ENCODE measurements at regions not wholly inside any gene's neighbourhood (a gene's known extent, or its start where the extent isn't known, plus 50 kb on each side); places are given as distances from the start of the nearest gene placed in this dataset.

GRCh38 chr1:65722461-65722860 lies 70.2 kb upstream of the PDE4B start:
- H3K9ac ChIP-seq (ENCODE audit: low read length), result no peak overlapping the region
- DNase-seq (ENCODE audit: low read depth), result no peak
- H3K36me3 ChIP-seq (ENCODE audit: insufficient read depth, low read length), result no peaks in the 10 kb centered on the region
- Mint-ChIP-seq H3K27me3 (ENCODE audit: low read depth, unreplicated experiment) (peaks cover 4% of the 10 kb centered on the region), H3K36me3 (ENCODE audit: low read depth, unreplicated experiment) (peaks cover 2% of the 10 kb centered on the region), H3K27ac (ENCODE audit: unreplicated experiment) (no peak overlapping the region), H3K4me3 (ENCODE audit: unreplicated experiment) (no peak overlapping the region), H3K4me1 (ENCODE audit: low read depth, unreplicated experiment) (no peaks in the 10 kb centered on the region), H3K9me3 (ENCODE audit: unreplicated experiment) (peaks cover 5% of the 10 kb centered on the region)
- no peaks in the 10 kb centered on the region for H3K9me3 ChIP-seq (ENCODE audit: insufficient read depth, low read depth, low read length)
- H4K20me1 ChIP-seq (ENCODE audit: insufficient read depth, low read length), result no peaks in the 10 kb centered on the region
- H3K27me3 ChIP-seq (ENCODE audit: insufficient read depth, low read length), result no peaks in the 10 kb centered on the region
- H3K4me3 ChIP-seq (ENCODE audit: insufficient read depth, low read depth, low read length), result no peak overlapping the region
- no peak for FAIRE-seq
- H3K27ac ChIP-seq (ENCODE audit: low read depth, low read length), result no peak overlapping the region
- TF ChIP-seq EZH2 (IDR thresholded peaks at IDR 0.05; ENCODE audit: insufficient read depth, low read length), result no peak
- TF ChIP-seq, protein P1, sequence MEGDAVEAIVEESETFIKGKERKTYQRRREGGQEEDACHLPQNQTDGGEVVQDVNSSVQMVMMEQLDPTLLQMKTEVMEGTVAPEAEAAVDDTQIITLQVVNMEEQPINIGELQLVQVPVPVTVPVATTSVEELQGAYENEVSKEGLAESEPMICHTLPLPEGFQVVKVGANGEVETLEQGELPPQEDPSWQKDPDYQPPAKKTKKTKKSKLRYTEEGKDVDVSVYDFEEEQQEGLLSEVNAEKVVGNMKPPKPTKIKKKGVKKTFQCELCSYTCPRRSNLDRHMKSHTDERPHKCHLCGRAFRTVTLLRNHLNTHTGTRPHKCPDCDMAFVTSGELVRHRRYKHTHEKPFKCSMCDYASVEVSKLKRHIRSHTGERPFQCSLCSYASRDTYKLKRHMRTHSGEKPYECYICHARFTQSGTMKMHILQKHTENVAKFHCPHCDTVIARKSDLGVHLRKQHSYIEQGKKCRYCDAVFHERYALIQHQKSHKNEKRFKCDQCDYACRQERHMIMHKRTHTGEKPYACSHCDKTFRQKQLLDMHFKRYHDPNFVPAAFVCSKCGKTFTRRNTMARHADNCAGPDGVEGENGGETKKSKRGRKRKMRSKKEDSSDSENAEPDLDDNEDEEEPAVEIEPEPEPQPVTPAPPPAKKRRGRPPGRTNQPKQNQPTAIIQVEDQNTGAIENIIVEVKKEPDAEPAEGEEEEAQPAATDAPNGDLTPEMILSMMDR (IDR thresholded peaks at IDR 0.05; ENCODE audit: insufficient read depth, low read depth, low read length), result no peak
- no peaks in the 10 kb centered on the region for H3K79me2 ChIP-seq (ENCODE audit: insufficient read depth, low read length)
- no peaks in the 10 kb centered on the region for H3K4me1 ChIP-seq (ENCODE audit: insufficient read depth, low read length)
- H3K4me2 ChIP-seq (ENCODE audit: low read length), result no peak overlapping the region
- no peak overlapping the region for H2AFZ ChIP-seq (ENCODE audit: low read depth, low read length)

GRCh38 chr1:65724151-65724550 lies 68.5 kb upstream of the PDE4B start:
- Mint-ChIP-seq H3K36me3 (ENCODE audit: low read depth, unreplicated experiment) (peaks cover 2% of the 10 kb centered on the region), H3K4me1 (ENCODE audit: low read depth, unreplicated experiment) (peaks cover 6% of the 10 kb centered on the region), H3K4me3 (ENCODE audit: unreplicated experiment) (no peak overlapping the region), H3K9me3 (ENCODE audit: unreplicated experiment) (peaks cover 5% of the 10 kb centered on the region), H3K27me3 (ENCODE audit: low read depth, unreplicated experiment) (peaks cover 4% of the 10 kb centered on the region), H3K27ac (ENCODE audit: unreplicated experiment) (no peak overlapping the region)
- no peak overlapping the region for H3K9ac ChIP-seq (ENCODE audit: low read length)
- no peaks in the 10 kb centered on the region for H4K20me1 ChIP-seq (ENCODE audit: insufficient read depth, low read length)
- H3K27me3 ChIP-seq (ENCODE audit: insufficient read depth, low read length), result no peaks in the 10 kb centered on the region
- H3K4me3 ChIP-seq (ENCODE audit: insufficient read depth, low read depth, low read length), result no peak overlapping the region
- no peaks in the 10 kb centered on the region for H3K9me3 ChIP-seq (ENCODE audit: insufficient read depth, low read depth, low read length)
- H3K36me3 ChIP-seq (ENCODE audit: insufficient read depth, low read length), result no peaks in the 10 kb centered on the region
- H3K4me1 ChIP-seq (ENCODE audit: insufficient read depth, low read length), result no peaks in the 10 kb centered on the region
- no peak overlapping the region for H3K4me2 ChIP-seq (ENCODE audit: low read length)
- no peak overlapping the region for H3K27ac ChIP-seq (ENCODE audit: low read depth, low read length)
- TF ChIP-seq, protein P1 (IDR thresholded peaks at IDR 0.05; ENCODE audit: insufficient read depth, low read depth, low read length), result no peak
- no peak for TF ChIP-seq EZH2 (IDR thresholded peaks at IDR 0.05; ENCODE audit: insufficient read depth, low read length)
- no peak overlapping the region for H2AFZ ChIP-seq (ENCODE audit: low read depth, low read length)
- H3K79me2 ChIP-seq (ENCODE audit: insufficient read depth, low read length), result no peaks in the 10 kb centered on the region
- FAIRE-seq, result no peak
- DNase-seq (ENCODE audit: low read depth), result no peak

- Mint-ChIP-seq H3K27me3 (ENCODE audit: low read depth, unreplicated experiment) (peaks cover 4% of the 10 kb centered on the region), H3K4me3 (ENCODE audit: unreplicated experiment) (no peak overlapping the region), H3K4me1 (ENCODE audit: low read depth, unreplicated experiment) (peaks cover 6% of the 10 kb centered on the region), H3K27ac (ENCODE audit: unreplicated experiment) (no peak overlapping the region), H3K36me3 (ENCODE audit: low read depth, unreplicated experiment) (peaks cover 2% of the 10 kb centered on the region), H3K9me3 (ENCODE audit: unreplicated experiment) (peaks cover 5% of the 10 kb centered on the region)
- H3K36me3 ChIP-seq (ENCODE audit: insufficient read depth, low read length), result no peaks in the 10 kb centered on the region
- H3K9ac ChIP-seq (ENCODE audit: low read length), result no peak overlapping the region
- H2AFZ ChIP-seq (ENCODE audit: low read depth, low read length), result no peak overlapping the region
- no peak overlapping the region for H3K27ac ChIP-seq (ENCODE audit: low read depth, low read length)
- H3K79me2 ChIP-seq (ENCODE audit: insufficient read depth, low read length), result no peaks in the 10 kb centered on the region
- DNase-seq (ENCODE audit: low read depth) (no peak), FAIRE-seq (no peak)
- no peak overlapping the region for H3K4me2 ChIP-seq (ENCODE audit: low read length)
- H3K4me1 ChIP-seq (ENCODE audit: insufficient read depth, low read length), result no peaks in the 10 kb centered on the region
- H3K4me3 ChIP-seq (ENCODE audit: insufficient read depth, low read depth, low read length), result no peak overlapping the region
- TF ChIP-seq, protein P1 (IDR thresholded peaks at IDR 0.05; ENCODE audit: insufficient read depth, low read depth, low read length), result no peak
- no peak for TF ChIP-seq EZH2 (IDR thresholded peaks at IDR 0.05; ENCODE audit: insufficient read depth, low read length)
- H4K20me1 ChIP-seq (ENCODE audit: insufficient read depth, low read length), result no peaks in the 10 kb centered on the region
- H3K27me3 ChIP-seq (ENCODE audit: insufficient read depth, low read length), result no peaks in the 10 kb centered on the region
- H3K9me3 ChIP-seq (ENCODE audit: insufficient read depth, low read depth, low read length), result no peaks in the 10 kb centered on the region
These were observed 67.6 kb upstream of the PDE4B start for GRCh38 chr1:65725064-65725463.

Measured in astrocyte (in vitro differentiated cells and primary cell).